Left ventricle myocardium superior (tissue), 1 donor: ENCODE measurements at regions not wholly inside any gene's neighbourhood (a gene's known extent, or its start where the extent isn't known, plus 50 kb on each side); places are given as distances from the start of the nearest gene placed in this dataset.

Source experiments
- ATAC-seq: fragments of 200-7000 bp; cut with Tn5 transposase; one replicate; pipeline ENCODE4 v1.9.1; 2020; ENCODE audit warnings: mild to moderate bottlenecking, moderate library complexity
- DNase-seq: peaks from one replicate; pipeline ENCODE4 v3.0.0-alpha.2; 2020
- intact Hi-C: fragments of 100-400 bp; cut with micrococcal nuclease; formaldehyde crosslinking; loops from one replicate; pipeline ENCODE4 v1.11.0; 2022
- donor health status: DM: no; HTN: yes; CAD: no; lungs with severe emphysema.

- intact Hi-C loops, result no loop called here
- no peak for ATAC-seq
- no peak for DNase-seq
Observed at GRCh38 chr22:47299863-47300697, 537.6 kb downstream of the TBC1D22A start.

DNA sequence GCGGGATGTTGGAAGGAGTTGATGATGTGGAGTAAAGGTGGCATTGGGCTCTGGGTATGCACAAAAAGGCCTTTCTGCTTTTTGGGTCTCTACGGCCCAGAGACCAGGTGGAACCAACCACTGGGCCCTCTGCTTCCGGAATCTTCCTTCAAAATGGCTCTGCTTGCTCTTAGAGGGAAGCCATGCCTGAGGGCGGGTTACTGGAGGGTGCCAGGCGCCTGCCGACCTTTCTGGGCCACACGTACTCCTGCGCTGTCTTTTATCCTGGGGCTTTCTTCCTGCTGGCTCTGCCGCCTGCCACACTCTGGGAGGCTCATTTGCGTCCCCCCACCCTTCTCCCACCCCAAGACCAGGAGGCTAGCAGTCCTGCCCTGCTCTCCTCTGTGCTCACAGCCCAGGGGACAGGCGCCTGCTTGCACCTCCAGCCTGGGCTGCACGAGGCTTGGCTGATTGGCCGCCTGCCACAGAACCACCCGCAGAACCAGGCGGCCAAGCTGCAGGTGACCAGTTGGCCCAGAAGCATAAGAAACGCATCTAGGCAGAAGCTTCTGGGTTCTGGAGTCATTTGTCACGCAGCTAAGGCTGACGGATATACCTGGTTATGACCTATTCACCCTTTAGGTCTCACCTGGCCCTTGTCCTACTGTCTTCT lies 536.9 kb downstream of the TBC1D22A start:
- ATAC-seq, result no peak
- intact Hi-C loops, result no loop called here
- no peak for DNase-seq

GRCh38 chr22:47298017-47298785 lies 535.8 kb downstream of the TBC1D22A start:
- no peak for DNase-seq
- ATAC-seq, result no peak
- intact Hi-C loops, result no loop called here

DNA sequence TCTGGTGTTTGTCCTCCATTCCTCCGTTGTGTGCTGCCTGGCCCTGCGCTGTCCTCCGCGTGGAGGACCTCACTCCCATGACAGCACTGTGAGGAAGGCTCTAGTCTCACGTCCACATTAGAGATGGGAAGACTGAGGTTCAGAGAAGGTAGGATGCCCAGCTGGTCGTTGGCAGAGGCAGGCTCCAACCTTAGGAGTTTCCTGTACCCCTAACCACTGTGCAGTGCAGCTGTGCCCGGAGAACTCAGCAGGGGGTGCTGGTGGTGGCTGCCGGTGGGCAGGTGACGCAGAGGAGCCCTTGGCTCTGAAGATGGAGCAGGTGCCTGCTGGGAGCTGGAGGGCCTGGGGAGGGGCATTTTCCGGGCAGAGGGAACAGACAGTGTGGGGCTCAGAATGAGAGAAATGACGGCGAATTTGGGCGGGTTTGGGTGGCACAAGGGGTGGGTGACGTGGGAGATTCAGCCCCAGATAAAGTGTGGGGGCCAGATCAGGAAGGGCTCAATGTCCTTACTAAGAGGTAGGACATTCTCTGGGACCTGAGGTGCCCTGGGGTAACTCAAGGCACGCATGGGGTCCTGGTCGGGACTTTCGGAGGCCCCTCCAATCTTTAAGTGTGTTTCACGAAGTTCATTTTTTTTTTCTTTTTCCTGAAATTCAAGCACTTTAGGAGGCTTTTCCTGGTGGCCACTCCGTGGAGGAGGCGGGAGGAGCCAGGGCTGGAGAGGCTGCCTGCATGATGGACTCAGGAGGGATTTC lies 535.0 kb downstream of the TBC1D22A start:
- no peak for ATAC-seq
- intact Hi-C loops, result no loop called here
- DNase-seq, result no peak

GRCh38 chr22:47296405-47297260 lies 534.2 kb downstream of the TBC1D22A start:
- intact Hi-C loops, result no loop called here
- DNase-seq, result no peak
- ATAC-seq, result no peak

DNA sequence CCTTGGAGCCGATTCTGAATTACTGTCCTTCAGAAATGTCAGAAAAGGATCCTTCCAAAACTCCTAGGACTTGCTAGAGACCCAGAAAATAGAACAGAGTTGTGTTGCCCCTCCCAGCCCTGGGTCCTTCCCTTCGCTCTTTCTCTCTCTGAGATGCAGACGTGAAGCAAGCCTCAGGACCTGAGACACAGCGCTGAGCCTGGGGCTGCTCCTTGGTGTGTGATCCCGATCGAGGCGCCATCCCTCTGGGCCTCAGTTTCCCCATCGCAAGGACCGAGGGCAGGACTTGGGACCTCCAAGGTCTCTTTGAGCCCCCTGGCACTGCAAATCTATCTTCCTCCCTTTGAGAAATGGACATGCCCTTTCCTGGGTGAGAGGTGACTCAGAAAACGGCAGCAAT lies 533.5 kb downstream of the TBC1D22A start:
- no peak for DNase-seq
- no peak for ATAC-seq
- intact Hi-C loops, result no loop called here

- intact Hi-C loops, result no loop called here
- no peak for DNase-seq
- ATAC-seq, result no peak
Observed at GRCh38 chr22:47295226-47295901, 532.9 kb downstream of the TBC1D22A start.

DNA sequence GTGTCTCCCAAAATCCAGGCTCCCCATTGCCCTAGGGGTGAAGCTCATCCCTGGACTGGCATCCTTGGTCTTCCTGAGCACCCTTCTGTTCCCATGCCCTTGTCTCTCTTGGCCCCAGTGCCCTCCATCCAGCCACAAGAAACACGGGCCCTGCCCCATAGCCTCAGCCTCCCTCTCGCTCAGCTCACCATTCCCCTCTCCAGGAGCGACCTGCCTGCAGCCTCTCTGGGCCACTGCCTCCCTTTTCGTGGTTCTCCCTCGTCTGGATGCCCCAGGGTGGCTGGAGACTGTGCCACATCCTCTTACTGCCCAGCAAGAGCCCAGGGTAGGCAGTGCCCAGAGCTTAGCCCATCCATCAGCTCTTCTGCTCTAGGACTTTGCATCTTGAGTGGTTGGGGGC lies 532.1 kb downstream of the TBC1D22A start:
- intact Hi-C loops, result no loop called here
- no peak for ATAC-seq

GRCh38 chr22:47294222-47294532 lies 531.7 kb downstream of the TBC1D22A start:
- ATAC-seq, result no peak

More for the DNA sequence above, 532.1 kb downstream of the TBC1D22A start:
- no peak for DNase-seq

GRCh38 chr22:47293368-47294221 lies 531.1 kb downstream of the TBC1D22A start:
- intact Hi-C loops, result no loop called here
- ATAC-seq (no peak), DNase-seq (peak; percentile 19)

More at GRCh38 chr22:47294222-47294532, 531.7 kb downstream of the TBC1D22A start:
- no peak for DNase-seq
- intact Hi-C loops, result no loop called here

DNA sequence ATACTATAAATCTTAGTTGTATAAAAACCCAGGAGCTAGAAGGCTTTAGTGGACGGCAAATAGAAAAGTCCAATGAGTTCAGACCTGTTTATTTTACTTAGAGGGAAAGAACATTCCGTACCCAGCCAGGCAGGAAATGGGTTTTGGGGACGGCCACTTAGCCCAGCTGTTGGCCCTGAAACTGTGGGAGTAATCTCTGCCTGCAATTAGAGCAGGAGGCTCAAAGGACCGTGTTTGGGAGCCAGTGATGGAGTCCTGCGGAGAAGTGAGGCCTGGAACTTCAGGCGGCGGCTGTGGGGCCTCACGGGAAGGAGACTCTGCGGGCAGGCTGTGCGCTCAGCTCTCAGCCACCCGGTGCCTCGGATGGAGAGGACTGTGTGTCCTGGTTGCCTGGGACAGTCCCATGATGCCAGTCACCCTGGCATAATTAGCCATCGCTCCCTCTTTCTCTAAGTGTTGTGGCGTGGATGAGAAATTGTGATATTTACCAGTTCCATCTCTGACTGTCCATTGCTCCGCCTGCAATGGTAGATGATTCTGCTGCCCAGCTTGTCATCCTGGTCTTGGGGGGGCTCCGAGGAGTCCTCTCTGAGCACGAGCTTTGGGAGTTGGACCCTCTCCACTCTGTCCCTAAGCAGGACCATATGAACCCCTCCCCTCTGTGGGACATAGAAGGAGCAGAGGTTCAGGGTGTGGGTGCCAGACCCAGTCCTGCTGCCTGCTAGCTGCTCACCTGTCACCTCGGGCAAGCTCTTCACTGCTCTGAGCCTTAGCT lies 530.3 kb downstream of the TBC1D22A start:
- peak; percentile 50 for ATAC-seq
- no peak for DNase-seq
- intact Hi-C loops, result no loop called here

DNA sequence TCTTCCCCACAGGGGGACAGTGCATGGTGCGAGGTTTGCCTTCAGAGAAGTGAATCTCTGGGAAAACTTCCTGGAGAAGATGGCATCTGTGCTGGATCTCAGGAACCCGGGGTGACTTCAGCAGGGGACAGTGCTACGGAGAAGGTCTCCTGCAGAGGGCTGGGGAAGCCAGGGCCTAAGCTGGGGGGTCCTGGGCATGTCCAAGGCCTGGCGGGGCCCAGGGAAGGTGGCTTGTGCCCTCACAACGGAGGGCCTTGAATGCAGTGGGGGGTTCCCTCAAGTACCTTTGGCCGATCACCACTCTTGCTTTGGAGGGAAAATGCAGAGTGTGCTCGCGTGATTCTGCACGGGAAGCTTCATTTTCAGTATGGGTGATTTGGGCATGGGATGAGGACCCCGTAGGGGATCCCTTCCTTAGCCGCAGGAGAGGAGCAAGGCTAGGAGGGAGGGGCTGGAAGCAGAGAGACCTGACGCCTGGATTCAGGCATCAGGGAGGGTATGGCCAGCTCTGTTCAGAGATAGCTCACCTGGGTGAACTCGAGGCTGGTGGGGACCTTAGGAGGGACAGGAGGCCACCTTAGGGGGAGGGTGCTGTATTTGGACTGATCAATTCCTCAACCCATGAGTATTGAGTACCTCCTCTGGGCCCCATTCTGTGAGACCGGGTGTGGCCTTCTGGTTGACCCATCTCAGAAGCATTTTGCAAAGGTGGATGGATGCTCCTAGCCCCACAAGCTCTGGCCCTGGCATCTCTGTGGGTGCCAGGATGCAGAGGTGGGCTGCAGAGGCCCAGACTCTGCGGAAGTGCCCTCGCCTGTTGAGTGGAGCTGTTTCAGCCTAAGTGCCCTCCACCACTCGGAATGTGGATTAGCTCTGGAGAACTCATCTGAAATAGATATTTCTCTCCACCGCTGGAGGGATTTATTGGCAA lies 529.4 kb downstream of the TBC1D22A start:
- no peak for ATAC-seq
- intact Hi-C loops, result no loop called here
- DNase-seq, result no peak

GRCh38 chr22:47290706-47291430 lies 528.4 kb downstream of the TBC1D22A start:
- DNase-seq, result no peak
- ATAC-seq, result no peak
- intact Hi-C loops, result no loop called here

- DNase-seq, result no peak
- intact Hi-C loops, result no loop called here
- ATAC-seq, result no peak
Observed at GRCh38 chr22:47289336-47289985, 527.0 kb downstream of the TBC1D22A start.
